ENCODE measurements at regions not wholly inside any gene's neighbourhood (a gene's known extent, or its start where the extent isn't known, plus 50 kb on each side); places are given as distances from the start of the nearest gene placed in this dataset.
A peak's percentile ranks its signal among the peaks of the same experiment; 100 is the strongest.

DNA sequence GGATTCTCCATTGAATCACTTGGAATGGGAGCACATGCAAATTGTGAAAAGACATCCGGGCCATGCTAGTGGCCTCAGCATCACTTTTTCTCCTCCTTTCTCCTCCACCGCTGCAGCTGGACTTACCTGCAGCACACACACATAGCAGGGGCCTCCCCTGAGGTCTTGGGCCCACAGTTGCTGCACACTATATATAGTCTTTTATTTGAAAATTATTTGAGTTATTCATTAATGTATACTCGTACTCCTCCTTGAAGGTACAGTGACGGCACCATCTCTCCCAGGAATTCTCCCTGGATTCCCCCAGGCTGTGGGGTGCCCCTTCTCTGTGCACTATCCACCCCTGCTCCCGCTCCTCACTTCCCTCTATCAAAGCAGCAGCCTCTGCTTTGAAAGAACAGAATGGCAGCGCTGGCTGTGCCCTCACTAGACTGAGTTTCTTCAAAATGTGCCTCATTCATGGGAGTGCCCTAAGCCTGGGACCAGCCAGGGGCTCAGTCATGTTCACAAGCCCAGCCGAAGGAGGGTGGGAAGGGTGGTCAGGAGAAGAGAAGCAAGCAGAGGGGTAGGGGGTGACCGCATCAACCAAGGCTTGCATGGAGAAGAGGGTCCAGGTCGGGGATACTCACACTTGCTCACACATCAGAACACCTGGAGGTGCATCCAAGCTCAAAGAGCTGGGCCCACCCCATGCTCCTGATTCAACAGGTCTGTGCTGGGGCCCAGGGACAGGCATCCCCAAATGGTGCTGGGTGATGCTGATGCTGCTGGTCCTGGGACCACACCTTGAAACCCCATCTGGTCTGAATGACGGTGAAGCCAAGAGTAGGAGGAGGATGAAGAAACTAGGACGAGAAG, 156.2 kb upstream of the ZMIZ1 start:
- H3K27ac ChIP-seq = no peak overlapping the region
- H3K9me3 ChIP-seq = no peaks in the 10 kb centered on the region
- H3K36me3 ChIP-seq = no peaks in the 10 kb centered on the region
- H3K4me1 ChIP-seq = peaks cover 0 to 30% (median 9%) of the 10 kb centered on the region in 4 donors
- WGBS, 2 donors = 78 to 95% methylated on average over 11 of the region's 11 CpGs
- no peak overlapping the region for H3K4me3 ChIP-seq
- TF ChIP-seq, protein P1, sequence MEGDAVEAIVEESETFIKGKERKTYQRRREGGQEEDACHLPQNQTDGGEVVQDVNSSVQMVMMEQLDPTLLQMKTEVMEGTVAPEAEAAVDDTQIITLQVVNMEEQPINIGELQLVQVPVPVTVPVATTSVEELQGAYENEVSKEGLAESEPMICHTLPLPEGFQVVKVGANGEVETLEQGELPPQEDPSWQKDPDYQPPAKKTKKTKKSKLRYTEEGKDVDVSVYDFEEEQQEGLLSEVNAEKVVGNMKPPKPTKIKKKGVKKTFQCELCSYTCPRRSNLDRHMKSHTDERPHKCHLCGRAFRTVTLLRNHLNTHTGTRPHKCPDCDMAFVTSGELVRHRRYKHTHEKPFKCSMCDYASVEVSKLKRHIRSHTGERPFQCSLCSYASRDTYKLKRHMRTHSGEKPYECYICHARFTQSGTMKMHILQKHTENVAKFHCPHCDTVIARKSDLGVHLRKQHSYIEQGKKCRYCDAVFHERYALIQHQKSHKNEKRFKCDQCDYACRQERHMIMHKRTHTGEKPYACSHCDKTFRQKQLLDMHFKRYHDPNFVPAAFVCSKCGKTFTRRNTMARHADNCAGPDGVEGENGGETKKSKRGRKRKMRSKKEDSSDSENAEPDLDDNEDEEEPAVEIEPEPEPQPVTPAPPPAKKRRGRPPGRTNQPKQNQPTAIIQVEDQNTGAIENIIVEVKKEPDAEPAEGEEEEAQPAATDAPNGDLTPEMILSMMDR (IDR thresholded peaks at IDR 0.05) = no peak
- TF ChIP-seq POLR2A (IDR thresholded peaks at IDR 0.05) = no peak
- TF ChIP-seq EP300 (IDR thresholded peaks at IDR 0.05) = no peak
- DNase-seq (ENCODE audit: low spot score in 2 of 2) = no peak
- H3K27me3 ChIP-seq = no peaks in the 10 kb centered on the region

DNA sequence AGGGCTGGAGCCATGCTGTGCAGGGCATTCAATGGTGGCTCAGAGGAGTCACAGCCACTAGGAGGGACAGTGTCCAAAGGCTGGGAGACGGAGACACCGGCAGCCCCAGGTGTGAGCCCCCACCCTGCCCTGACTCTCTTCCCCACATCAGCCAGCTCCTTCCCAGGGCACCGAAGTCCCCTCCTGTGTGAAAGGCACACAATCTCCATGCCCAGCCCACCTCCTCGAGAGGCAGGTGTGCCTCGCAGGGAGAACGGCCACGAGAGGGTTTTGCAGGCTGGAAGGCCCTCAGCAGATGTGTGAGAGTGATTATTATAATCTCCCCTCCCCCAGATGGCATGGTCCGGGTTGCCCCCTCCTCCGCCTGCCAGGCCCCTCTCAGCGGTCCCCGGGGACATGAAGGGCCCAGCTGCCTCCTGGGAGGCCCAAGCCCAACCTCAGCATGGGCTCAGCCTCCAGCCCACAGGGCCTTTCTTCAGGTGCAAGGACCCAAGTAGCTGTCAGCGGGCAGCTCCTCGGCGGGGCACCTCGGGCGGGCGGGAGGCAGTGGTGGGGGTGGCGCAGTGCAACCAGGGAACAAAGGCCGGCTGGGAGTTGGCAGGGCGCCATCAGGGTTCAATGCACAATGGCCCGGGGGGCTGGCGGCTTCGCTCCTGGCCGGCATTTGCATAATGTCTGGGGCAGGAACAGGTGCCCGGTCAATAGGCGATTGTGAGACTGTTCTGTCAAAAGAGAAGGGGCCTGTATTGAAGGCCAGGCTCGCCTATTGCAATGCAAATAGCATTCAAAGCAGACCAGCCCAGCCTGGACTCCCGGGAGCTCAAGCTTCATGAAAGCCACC, 155.3 kb upstream of the ZMIZ1 start:
- 65 to 72% methylated on average over 22 to 27 of the region's 28 CpGs for WGBS, 2 donors
- TF ChIP-seq EP300 (IDR thresholded peaks at IDR 0.05) (no peak), POLR2A (IDR thresholded peaks at IDR 0.05) (no peak)
- TF ChIP-seq, protein P1 (IDR thresholded peaks at IDR 0.05) = no peak
- Histone ChIP-seq H3K4me1 (peaks cover 0 to 30% (median 9%) of the 10 kb centered on the region in 4 donors), H3K9me3 (no peaks in the 10 kb centered on the region), H3K27ac (no peak overlapping the region), H3K36me3 (no peaks in the 10 kb centered on the region), H3K4me3 (no peak overlapping the region), H3K27me3 (no peaks in the 10 kb centered on the region)
- DNase-seq (ENCODE audit: low spot score in 2 of 2) = no peak

DNA sequence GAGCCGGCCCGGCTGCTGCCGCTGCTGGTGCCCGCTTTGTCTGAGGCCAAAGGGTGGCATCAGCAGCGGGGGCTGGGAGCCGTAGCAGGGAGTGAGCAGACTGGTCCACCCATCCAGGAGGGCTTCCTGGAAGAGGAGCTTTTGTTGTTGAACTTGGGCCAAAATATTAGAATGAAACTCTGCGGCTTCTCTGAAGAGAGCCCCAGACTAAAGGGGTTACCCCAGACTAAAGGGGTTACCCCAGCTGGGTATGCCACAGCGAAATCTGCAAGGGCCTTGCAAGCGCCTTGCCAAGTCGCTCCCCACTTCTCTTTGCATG, 154.7 kb upstream of the ZMIZ1 start:
- Histone ChIP-seq H3K9me3 (no peaks in the 10 kb centered on the region), H3K27me3 (no peaks in the 10 kb centered on the region), H3K27ac (no peak overlapping the region), H3K4me1 (peaks cover 0 to 30% (median 9%) of the 10 kb centered on the region in 4 donors), H3K4me3 (no peak overlapping the region), H3K36me3 (no peaks in the 10 kb centered on the region)
- WGBS, 2 donors = 74 to 82% methylated on average over 9 of the region's 10 CpGs
- TF ChIP-seq EP300 (IDR thresholded peaks at IDR 0.05) (no peak), POLR2A (IDR thresholded peaks at IDR 0.05) (no peak)
- TF ChIP-seq, protein P1 (IDR thresholded peaks at IDR 0.05) = no peak
- no peak for DNase-seq (ENCODE audit: low spot score in 2 of 2)

DNA sequence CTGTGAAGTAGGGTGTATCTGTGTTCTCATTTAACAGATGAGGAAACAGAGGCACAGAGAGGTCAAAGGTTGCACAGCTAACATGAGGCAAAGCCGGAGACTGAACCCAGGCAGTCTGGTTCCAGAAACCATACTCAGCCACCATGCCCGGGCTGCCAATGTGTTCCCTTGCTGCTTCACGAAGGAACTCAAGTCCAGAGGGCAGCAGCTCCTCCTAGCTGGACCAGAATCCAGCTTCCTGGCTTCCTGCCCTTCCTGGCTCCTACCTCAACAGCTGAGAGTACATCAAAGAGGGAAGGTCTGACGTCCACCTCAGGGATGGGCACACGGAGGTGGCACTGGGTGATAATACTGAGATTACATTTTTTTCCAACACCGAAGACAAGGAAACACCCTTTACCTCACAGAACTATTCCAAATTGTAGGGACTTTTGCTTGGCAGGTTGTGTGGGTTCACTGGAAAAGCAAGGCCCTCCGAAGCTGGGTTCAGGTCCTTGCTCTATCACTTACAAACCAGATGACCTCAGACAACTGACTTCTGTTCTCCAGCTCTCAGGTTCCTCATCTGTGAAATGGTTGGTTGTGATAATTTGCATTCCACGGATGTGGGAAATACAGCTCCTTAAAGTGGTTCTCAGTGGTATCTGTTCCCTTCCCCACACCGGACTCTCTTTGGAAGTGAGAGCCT, 154.1 kb upstream of the ZMIZ1 start:
- WGBS, 2 donors = 48 to 57% methylated on average over 7 to 8 of the region's 9 CpGs
- H3K36me3 ChIP-seq = no peaks in the 10 kb centered on the region
- H3K9me3 ChIP-seq = no peaks in the 10 kb centered on the region
- no peak for TF ChIP-seq EP300 (IDR thresholded peaks at IDR 0.05)
- TF ChIP-seq, protein P1 (IDR thresholded peaks at IDR 0.05) = peak in 1 of 5 experiments; percentile 8
- no peaks in the 10 kb centered on the region for H3K27me3 ChIP-seq
- H3K4me1 ChIP-seq = peaks cover 0 to 30% (median 9%) of the 10 kb centered on the region in 4 donors
- H3K4me3 ChIP-seq = no peak overlapping the region
- H3K27ac ChIP-seq = no peak overlapping the region
- DNase-seq (ENCODE audit: low spot score in 2 of 2) = peak; percentile 27 to 33

Data from tibial nerve (tissue), 4 donors.